ENCODE measurements at regions not wholly inside any gene's neighbourhood (a gene's known extent, or its start where the extent isn't known, plus 50 kb on each side); places are given as distances from the start of the nearest gene placed in this dataset.
"Not testable (repeated sequence)": the region's sequence is repeated elsewhere in the genome, so short reads cannot be mapped to it uniquely, and the experiment has no call there.

GRCh38 chr3:87792534-87793336 is 266.1 kb downstream of the CGGBP1 start, which contains the start of gene HTR1F:
Gene HTR1F, plus strand, starts transcription at chr3:87792706.
- TF ChIP-seq, protein P1, sequence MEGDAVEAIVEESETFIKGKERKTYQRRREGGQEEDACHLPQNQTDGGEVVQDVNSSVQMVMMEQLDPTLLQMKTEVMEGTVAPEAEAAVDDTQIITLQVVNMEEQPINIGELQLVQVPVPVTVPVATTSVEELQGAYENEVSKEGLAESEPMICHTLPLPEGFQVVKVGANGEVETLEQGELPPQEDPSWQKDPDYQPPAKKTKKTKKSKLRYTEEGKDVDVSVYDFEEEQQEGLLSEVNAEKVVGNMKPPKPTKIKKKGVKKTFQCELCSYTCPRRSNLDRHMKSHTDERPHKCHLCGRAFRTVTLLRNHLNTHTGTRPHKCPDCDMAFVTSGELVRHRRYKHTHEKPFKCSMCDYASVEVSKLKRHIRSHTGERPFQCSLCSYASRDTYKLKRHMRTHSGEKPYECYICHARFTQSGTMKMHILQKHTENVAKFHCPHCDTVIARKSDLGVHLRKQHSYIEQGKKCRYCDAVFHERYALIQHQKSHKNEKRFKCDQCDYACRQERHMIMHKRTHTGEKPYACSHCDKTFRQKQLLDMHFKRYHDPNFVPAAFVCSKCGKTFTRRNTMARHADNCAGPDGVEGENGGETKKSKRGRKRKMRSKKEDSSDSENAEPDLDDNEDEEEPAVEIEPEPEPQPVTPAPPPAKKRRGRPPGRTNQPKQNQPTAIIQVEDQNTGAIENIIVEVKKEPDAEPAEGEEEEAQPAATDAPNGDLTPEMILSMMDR (IDR thresholded peaks at IDR 0.05): no peak
- DNase-seq (peak in 2 of 14 experiments; percentile 12 to 18), ATAC-seq (ENCODE audit: poor library complexity) (no peak)
- no peaks in the 10 kb centered on the region for H3K36me3 ChIP-seq (ENCODE audit: insufficient read depth, low read length)
- peaks cover 11% of the 10 kb centered on the region for H3K4me1 ChIP-seq (ENCODE audit: insufficient read depth, low read length)
- H3K4me3 ChIP-seq (ENCODE audit: low read length): peak within 1 kb of the TSS; percentile 22
- H3K27ac Mint-ChIP-seq: no peak within 1 kb of the TSS
- peak within 1 kb of the TSS; percentile 72 for H3K4me3 Mint-ChIP-seq
- no peaks in the 10 kb centered on the region for H3K36me3 Mint-ChIP-seq (ENCODE audit: low read depth)
- peaks cover 75% of the 10 kb centered on the region for H3K27me3 Mint-ChIP-seq
- POLR2A ChIA-PET: no interaction called here
- H3K9me3 Mint-ChIP-seq: no peaks in the 10 kb centered on the region
- H3K27ac ChIP-seq (ENCODE audit: low read depth in 1 of 2, low read length in 2 of 2): no peak within 1 kb of the TSS
- peaks cover 14 to 51% of the 10 kb centered on the region in 2 experiments for H3K27me3 ChIP-seq (ENCODE audit: control insufficient read depth in 1 of 2, insufficient read depth in 2 of 2, low read length in 2 of 2)
- H3K4me1 Mint-ChIP-seq (ENCODE audit: low read depth): peaks cover 14% of the 10 kb centered on the region
- intact Hi-C loops (cut with DNase I, micrococcal nuclease): no loop called here
- no peaks in the 10 kb centered on the region for H3K9me3 ChIP-seq (ENCODE audit: control insufficient read depth in 1 of 2, insufficient read depth in 1 of 2, low read length in 2 of 2)
- CTCF ChIA-PET: interaction anchor here (1.1 kb wide), 1 partner anchor 8 kb away, joined by 3 read pairs; no protein-coding TSS in a partner anchor

DNA sequence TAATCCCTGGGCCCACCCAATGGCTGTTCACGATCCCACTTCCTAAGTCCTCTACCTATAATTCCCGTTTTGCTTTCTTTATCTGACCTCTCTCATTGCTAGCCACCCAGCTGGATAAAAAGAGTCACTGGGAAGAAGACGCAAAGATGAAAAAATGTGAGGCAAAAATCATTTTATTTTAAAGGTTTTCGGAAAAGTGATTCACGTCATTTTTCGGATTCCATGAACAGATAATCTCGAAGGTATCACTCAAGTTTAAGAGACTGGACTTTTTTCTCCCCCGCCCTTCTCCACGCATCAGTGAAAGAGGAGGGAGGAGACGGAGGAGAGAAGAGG is 266.6 kb downstream of the CGGBP1 start:
- Mint-ChIP-seq H3K36me3 (ENCODE audit: low read depth) (no peaks in the 10 kb centered on the region), H3K9me3 (no peaks in the 10 kb centered on the region), H3K27ac (no peak overlapping the region), H3K4me3 (peak overlapping the region; percentile 72), H3K4me1 (ENCODE audit: low read depth) (peaks cover 14% of the 10 kb centered on the region), H3K27me3 (peaks cover 70% of the 10 kb centered on the region)
- H3K4me1 ChIP-seq (ENCODE audit: insufficient read depth, low read length): peaks cover 11% of the 10 kb centered on the region
- POLR2A ChIA-PET: no interaction called here
- DNase-seq: no peak
- intact Hi-C loops (cut with DNase I, micrococcal nuclease): no loop called here
- H3K36me3 ChIP-seq (ENCODE audit: insufficient read depth, low read length): no peaks in the 10 kb centered on the region
- TF ChIP-seq, protein P1 (IDR thresholded peaks at IDR 0.05): no peak
- no peak overlapping the region for H3K27ac ChIP-seq (ENCODE audit: low read depth in 1 of 2, low read length in 2 of 2)
- no peak overlapping the region for H3K4me3 ChIP-seq (ENCODE audit: low read length)
- no peak for ATAC-seq (ENCODE audit: poor library complexity)
- peaks cover 14 to 48% of the 10 kb centered on the region in 2 experiments for H3K27me3 ChIP-seq (ENCODE audit: control insufficient read depth in 1 of 2, insufficient read depth in 2 of 2, low read length in 2 of 2)
- no peaks in the 10 kb centered on the region for H3K9me3 ChIP-seq (ENCODE audit: control insufficient read depth in 1 of 2, insufficient read depth in 1 of 2, low read length in 2 of 2)
- CTCF ChIA-PET: interaction anchor here (1.1 kb wide), 1 partner anchor 9 kb away, joined by 3 read pairs; no protein-coding TSS in a partner anchor

- H3K9me3 Mint-ChIP-seq: no peaks in the 10 kb centered on the region
- H3K4me3 ChIP-seq (ENCODE audit: low read length): no peak overlapping the region
- H3K4me1 Mint-ChIP-seq (ENCODE audit: low read depth): peaks cover 14% of the 10 kb centered on the region
- no peak for ATAC-seq (ENCODE audit: poor library complexity)
- no peak overlapping the region for H3K4me3 Mint-ChIP-seq
- no peaks in the 10 kb centered on the region for H3K36me3 ChIP-seq (ENCODE audit: insufficient read depth, low read length)
- intact Hi-C loops (cut with DNase I, micrococcal nuclease): no loop called here
- H3K27me3 Mint-ChIP-seq: peaks cover 69% of the 10 kb centered on the region
- peaks cover 14 to 41% of the 10 kb centered on the region in 2 experiments for H3K27me3 ChIP-seq (ENCODE audit: control insufficient read depth in 1 of 2, insufficient read depth in 2 of 2, low read length in 2 of 2)
- H3K36me3 Mint-ChIP-seq (ENCODE audit: low read depth): no peaks in the 10 kb centered on the region
- no peak overlapping the region for H3K27ac Mint-ChIP-seq
- ChIA-PET CTCF (interaction anchor here (1.1 kb wide), 1 partner anchor 10 kb away, joined by 3 read pairs; no protein-coding TSS in a partner anchor), POLR2A (no interaction called here)
- no peaks in the 10 kb centered on the region for H3K9me3 ChIP-seq (ENCODE audit: control insufficient read depth in 1 of 2, insufficient read depth in 1 of 2, low read length in 2 of 2)
- H3K27ac ChIP-seq (ENCODE audit: low read depth in 1 of 2, low read length in 2 of 2): no peak overlapping the region
- DNase-seq: no peak
- peaks cover 11% of the 10 kb centered on the region for H3K4me1 ChIP-seq (ENCODE audit: insufficient read depth, low read length)
- TF ChIP-seq, protein P1 (IDR thresholded peaks at IDR 0.05): no peak
Measured at GRCh38 chr3:87791248-87792027, 267.4 kb downstream of the CGGBP1 start.

DNA sequence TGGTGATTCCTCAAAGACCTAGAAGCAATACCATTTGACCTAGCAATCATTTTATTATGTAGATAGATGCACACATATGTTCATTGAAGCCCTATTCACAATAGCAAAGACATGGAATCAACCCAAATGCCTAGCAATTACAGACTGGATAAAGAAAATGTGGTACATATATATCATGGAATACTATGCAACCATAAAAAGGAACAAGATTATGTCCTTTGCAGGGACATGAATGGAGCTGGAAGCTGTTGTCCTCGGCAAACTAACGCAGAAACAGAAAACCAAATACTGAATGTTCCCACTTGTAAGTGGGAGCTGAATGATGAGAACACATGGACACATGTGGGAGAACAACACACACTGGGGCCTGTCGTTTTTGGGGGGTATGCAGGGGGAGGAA is 269.8 kb downstream of the CGGBP1 start:
- intact Hi-C loops (cut with DNase I, micrococcal nuclease); ATAC-seq (ENCODE audit: poor library complexity); H3K36me3 ChIP-seq (ENCODE audit: insufficient read depth, low read length); H3K4me3 ChIP-seq (ENCODE audit: low read length); POLR2A ChIA-PET; CTCF ChIA-PET; DNase-seq; H3K9me3 Mint-ChIP-seq; H3K9me3 ChIP-seq (ENCODE audit: control insufficient read depth in 1 of 2, insufficient read depth in 1 of 2, low read length in 2 of 2); H3K27ac ChIP-seq (ENCODE audit: low read depth in 1 of 2, low read length in 2 of 2); H3K4me3 Mint-ChIP-seq; H3K27ac Mint-ChIP-seq; H3K36me3 Mint-ChIP-seq (ENCODE audit: low read depth): not testable (repeated sequence)
- H3K4me1 ChIP-seq (ENCODE audit: insufficient read depth, low read length): peaks cover 11% of the 10 kb centered on the region
- Mint-ChIP-seq H3K27me3 (peaks cover 55% of the 10 kb centered on the region), H3K4me1 (ENCODE audit: low read depth) (peaks cover 14% of the 10 kb centered on the region)
- peaks cover 12 to 29% of the 10 kb centered on the region in 2 experiments for H3K27me3 ChIP-seq (ENCODE audit: control insufficient read depth in 1 of 2, insufficient read depth in 2 of 2, low read length in 2 of 2)

Measured in CD4-positive, alpha-beta T cell (primary cell).